ENCODE measurements at regions not wholly inside any gene's neighbourhood (a gene's known extent, or its start where the extent isn't known, plus 50 kb on each side); places are given as distances from the start of the nearest gene placed in this dataset.

DNA sequence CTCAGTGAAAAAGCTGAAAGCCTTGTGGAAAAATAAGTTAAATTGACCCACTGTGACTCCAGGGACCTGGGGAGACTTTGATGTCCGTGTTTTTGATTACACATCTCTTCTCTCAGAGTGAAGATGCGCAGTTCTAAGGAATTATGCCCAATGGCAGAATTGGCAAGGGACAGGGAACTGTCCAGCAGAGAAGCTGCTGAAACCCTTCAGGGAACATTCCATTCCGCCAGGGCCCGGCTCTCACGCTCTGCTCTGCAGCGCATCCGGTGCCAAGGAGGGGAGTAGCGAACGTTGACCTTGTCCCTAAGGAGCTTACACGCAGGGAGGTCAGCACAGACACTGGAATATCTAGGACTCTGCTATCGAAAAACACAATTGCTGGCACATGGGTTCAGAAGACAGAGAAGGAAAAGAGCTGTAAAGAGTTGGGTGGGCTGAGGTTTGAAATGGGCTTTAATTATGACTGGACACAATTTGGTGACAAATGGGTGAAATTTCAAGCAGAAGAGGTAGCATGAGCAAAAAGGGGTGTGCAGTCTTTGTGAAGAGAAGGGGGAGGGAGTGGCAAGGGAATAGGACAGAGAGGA is 64.5 kb upstream of the B3GAT1 start:
- Histone ChIP-seq H3K27ac (no peak overlapping the region), H3K4me1 (no peaks in the 10 kb centered on the region), H3K4me3 (no peak overlapping the region), H3K27me3 (peaks cover 7% of the 10 kb centered on the region), H3K36me3 (no peaks in the 10 kb centered on the region), H3K9me3 (no peaks in the 10 kb centered on the region)
- DNase-seq: peak; percentile 45
- no peak for ATAC-seq
- intact Hi-C loops (cut with DNase I): no loop called here
- TF ChIP-seq, protein P1, sequence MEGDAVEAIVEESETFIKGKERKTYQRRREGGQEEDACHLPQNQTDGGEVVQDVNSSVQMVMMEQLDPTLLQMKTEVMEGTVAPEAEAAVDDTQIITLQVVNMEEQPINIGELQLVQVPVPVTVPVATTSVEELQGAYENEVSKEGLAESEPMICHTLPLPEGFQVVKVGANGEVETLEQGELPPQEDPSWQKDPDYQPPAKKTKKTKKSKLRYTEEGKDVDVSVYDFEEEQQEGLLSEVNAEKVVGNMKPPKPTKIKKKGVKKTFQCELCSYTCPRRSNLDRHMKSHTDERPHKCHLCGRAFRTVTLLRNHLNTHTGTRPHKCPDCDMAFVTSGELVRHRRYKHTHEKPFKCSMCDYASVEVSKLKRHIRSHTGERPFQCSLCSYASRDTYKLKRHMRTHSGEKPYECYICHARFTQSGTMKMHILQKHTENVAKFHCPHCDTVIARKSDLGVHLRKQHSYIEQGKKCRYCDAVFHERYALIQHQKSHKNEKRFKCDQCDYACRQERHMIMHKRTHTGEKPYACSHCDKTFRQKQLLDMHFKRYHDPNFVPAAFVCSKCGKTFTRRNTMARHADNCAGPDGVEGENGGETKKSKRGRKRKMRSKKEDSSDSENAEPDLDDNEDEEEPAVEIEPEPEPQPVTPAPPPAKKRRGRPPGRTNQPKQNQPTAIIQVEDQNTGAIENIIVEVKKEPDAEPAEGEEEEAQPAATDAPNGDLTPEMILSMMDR (IDR thresholded peaks at IDR 0.05): no peak

DNA sequence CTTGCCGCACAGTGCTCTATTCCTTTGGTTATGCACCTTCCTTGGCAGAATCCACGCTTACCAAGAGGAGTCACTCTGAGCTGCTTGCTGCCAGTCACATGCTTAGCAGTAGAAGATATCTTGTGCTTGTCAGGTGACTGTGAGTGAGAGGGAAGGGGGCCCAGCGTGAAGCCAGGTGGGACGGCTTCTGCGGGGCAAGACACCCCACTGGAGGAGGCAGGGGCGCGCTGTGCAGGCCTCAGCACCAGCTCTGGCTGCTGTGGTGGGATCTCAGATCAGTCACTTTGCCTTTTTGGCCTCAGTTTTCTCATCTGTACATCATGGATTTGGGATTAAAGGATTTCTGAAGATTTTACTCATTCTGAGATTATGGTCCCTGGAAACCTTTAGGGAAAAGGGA is 63.9 kb upstream of the B3GAT1 start:
- Histone ChIP-seq H3K27me3 (peaks cover 7% of the 10 kb centered on the region), H3K4me3 (no peak overlapping the region)
- intact Hi-C loops (cut with DNase I): no loop called here

DNA sequence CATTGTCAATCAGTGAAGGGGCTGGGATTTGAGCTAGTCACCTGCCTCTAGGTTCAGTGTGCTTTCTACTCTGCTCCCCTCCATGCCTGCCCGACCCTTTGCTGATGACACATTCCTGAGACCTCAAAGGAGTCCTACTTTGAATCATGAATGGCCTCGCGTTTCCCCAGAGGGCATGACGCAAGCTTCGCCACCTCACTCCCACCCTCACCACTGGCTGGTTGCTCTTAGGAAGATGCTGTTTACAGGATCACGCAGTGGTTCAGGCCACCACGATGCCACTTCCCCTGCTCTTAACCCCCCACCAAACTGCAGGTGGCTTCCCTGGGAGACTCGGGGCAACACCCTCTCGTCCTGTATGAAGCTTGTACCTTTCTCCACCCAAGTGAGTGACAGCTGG is 62.9 kb upstream of the B3GAT1 start:
- Histone ChIP-seq H3K4me3 (no peak overlapping the region), H3K36me3 (no peaks in the 10 kb centered on the region), H3K9me3 (no peaks in the 10 kb centered on the region), H3K27ac (no peak overlapping the region), H3K4me1 (no peaks in the 10 kb centered on the region), H3K27me3 (peaks cover 7% of the 10 kb centered on the region)
- ATAC-seq (no peak), DNase-seq (peak; percentile 45)
- intact Hi-C loops (cut with DNase I): no loop called here
- TF ChIP-seq, protein P1 (IDR thresholded peaks at IDR 0.05): no peak

More for the DNA sequence above, 63.9 kb upstream of the B3GAT1 start:
- TF ChIP-seq, protein P1 (IDR thresholded peaks at IDR 0.05): no peak
- DNase-seq (no peak), ATAC-seq (no peak)
- no peaks in the 10 kb centered on the region for H3K9me3 ChIP-seq
- no peaks in the 10 kb centered on the region for H3K4me1 ChIP-seq
- H3K27ac ChIP-seq: no peak overlapping the region
- H3K36me3 ChIP-seq: no peaks in the 10 kb centered on the region

DNA sequence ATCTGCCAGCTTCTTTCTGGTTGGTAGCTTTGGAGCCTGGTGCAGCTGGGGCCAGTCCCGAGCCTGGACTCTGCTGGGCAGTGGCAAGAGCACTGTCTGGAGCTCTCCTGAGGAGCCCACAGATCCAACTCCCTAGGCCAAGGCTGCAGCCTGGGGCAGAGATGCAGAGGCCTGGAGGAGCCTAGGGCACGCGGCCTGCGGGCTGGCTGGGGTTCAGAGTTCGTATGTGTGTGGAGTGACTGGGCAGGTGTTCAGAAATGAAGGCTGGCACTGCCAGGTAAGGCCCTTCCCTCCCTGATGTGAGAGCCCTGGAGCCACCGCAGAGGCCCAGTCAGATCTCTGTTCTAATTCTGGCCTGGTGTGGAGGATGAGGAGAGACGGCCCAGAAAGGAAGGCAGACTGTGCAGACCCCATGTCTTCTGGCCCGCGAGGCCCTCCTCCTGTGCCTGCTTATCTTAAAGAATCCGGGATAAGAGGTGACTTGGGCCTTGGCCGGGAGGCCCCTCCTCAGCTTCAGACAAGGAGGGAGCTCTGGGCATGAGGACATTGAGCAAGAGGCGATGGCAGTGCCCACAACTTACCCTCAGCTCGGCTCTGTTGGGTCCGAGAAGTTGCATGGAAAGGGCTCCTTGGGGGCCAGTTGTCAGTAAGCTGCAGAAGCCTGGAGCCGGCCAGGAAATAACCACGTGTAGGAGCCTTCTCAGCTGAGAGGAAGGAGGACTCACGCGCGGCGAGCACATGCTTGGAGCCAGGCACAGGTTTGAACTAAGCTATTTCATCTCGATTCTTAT is 62.2 kb upstream of the B3GAT1 start:
- peaks cover 7% of the 10 kb centered on the region for H3K27me3 ChIP-seq
- no peaks in the 10 kb centered on the region for H3K36me3 ChIP-seq
- H3K4me1 ChIP-seq: no peaks in the 10 kb centered on the region
- H3K9me3 ChIP-seq: no peaks in the 10 kb centered on the region
- ATAC-seq (no peak), DNase-seq (peak; percentile 53)
- intact Hi-C loops (cut with DNase I): no loop called here
- no peak overlapping the region for H3K4me3 ChIP-seq
- TF ChIP-seq, protein P1 (IDR thresholded peaks at IDR 0.05): no peak
- no peak overlapping the region for H3K27ac ChIP-seq

DNA sequence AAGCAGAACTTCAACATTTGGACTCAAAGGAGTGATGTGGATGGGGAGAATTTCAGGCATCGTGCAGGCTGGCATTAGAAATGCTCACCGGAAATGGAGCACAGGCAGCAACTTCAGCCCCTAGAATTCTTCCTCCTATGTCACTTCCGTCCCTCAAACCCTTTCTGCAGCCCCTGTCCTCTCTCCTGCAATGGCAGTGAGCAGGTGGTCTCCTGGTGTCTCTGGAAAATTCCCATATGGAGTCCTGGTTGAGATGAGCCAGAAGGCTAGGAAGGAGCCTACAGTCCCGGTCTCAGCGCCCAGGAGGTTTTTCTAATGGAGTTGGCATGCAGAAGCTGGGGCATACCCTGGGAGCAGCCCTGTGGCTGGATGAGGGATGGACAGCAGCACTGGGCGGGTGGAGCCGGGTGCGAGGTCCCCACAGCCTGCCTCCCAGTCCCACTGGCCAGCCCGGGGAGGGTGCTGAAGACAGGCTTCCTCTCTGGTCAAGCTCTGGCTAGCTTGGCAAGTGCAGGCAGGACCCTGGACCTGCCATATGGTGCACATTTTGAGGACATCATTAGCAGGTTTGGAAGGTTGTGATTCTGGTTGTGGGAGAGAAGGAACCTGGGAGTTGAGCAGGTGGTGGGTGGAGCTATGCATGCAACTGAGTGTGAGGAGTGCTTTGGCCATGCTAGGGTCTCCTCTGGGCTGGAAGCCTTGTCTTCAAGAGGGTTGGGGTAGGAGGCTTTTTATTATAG is 59.8 kb upstream of the B3GAT1 start:
- Histone ChIP-seq H3K36me3 (no peaks in the 10 kb centered on the region), H3K4me1 (no peaks in the 10 kb centered on the region), H3K4me3 (no peak overlapping the region), H3K27me3 (peaks cover 2% of the 10 kb centered on the region), H3K27ac (no peak overlapping the region), H3K9me3 (no peaks in the 10 kb centered on the region)
- no peak for ATAC-seq
- TF ChIP-seq, protein P1 (IDR thresholded peaks at IDR 0.05): no peak
- intact Hi-C loops (cut with DNase I): no loop called here
- peak; percentile 51 for DNase-seq

Measured in upper lobe of right lung (tissue), 1 donor.